ENCODE measurements at regions not wholly inside any gene's neighbourhood (a gene's known extent, or its start where the extent isn't known, plus 50 kb on each side); places are given as distances from the start of the nearest gene placed in this dataset.
"Not testable (repeated sequence)": the region's sequence is repeated elsewhere in the genome, so short reads cannot be mapped to it uniquely, and the experiment has no call there.

GRCh38 chr6:156602066-156602385, 175.2 kb upstream of the ARID1B start:
- no peak for DNase-seq (ENCODE audit: low spot score)

DNA sequence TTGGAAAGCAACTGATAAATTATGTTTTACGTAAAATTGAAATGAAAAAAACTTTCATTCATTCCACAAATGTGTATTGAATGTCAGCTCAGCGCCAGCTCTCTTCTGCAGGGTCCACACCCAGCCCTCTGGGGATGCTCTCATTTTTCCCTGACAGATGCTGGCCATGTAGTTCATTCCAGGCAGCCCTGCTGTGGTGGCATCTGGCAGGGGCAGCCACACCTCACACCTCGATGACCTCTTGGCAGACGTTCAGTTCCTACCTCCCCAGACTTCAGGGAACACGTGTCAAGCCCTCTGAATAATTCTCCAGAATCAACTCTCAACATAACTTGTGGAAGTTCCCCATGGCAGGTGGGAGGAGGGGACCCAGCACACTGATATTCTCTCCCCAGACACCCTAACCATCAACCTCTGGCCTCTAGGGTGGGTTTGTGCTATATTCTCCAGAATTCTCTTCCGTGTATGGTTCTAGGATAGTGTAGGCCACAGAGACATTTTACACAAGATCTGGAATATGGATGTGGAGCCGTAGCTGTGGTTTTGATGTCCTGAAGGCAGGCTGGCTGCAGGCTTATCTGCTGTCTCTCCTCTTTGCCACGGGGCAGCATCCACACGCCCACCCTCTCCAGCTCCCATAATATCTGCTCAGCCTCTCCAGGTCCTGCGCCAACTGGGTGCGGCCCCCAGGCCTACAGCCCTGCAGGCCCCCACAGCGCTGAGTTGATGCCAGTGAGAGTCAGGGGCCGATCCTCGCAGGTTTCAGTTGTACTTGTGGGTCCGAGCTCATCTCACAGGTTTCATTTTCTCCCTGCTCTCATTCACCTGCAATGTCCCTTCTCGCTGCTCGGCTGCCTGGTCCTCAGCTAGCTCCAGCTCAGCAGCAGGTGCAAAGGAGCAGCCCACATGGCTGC, 175.8 kb upstream of the ARID1B start:
- no peak for DNase-seq (ENCODE audit: low spot score)

DNA sequence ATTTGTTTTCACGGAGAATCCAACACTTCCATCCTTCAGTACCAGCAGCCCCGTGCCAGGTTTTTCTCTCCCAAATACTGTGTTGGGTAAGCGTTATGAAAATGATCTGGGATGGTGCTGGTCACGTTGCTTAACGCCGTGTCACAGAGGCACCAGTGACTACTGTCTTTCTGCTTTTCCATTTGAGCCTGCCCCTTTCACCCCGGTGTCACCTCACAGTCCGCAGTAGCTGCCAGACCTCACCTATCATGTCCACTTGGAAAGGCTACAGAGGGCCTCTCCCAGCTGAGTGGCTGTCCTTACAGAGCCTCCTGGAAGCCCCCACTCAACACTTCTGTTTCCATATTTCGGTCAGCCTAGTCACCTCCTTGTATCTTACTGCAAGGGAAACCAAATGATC, 176.5 kb upstream of the ARID1B start:
- DNase-seq (ENCODE audit: low spot score), result no peak

- no peak for DNase-seq (ENCODE audit: low spot score)
Measured at GRCh38 chr6:156599978-156600590, 177.1 kb upstream of the ARID1B start.

DNA sequence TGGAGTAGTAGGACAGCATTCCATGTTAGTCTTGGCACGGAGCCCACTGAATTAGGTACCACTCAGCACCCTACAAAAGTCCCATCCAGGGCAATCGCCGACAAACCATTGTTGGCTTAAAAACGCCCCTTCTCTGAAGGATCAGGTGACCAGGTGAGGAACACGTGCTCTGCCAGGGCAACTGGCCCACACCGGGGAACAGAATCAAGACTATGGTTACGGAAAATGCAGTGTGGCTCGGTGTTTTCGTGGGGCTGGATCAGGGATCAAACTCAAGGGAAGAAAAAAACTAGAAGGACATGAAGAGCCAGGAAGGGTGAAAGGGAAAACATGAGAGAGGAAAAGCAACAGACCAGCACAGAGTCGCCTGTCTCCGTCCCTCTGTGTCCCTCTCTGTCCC, 177.8 kb upstream of the ARID1B start:
- DNase-seq (ENCODE audit: low spot score), result no peak

- DNase-seq (ENCODE audit: low spot score), result no peak
Measured at GRCh38 chr6:156598855-156599180, 178.4 kb upstream of the ARID1B start.

GRCh38 chr6:156598071-156598854, 178.9 kb upstream of the ARID1B start:
- DNase-seq (ENCODE audit: low spot score), result no peak

DNA sequence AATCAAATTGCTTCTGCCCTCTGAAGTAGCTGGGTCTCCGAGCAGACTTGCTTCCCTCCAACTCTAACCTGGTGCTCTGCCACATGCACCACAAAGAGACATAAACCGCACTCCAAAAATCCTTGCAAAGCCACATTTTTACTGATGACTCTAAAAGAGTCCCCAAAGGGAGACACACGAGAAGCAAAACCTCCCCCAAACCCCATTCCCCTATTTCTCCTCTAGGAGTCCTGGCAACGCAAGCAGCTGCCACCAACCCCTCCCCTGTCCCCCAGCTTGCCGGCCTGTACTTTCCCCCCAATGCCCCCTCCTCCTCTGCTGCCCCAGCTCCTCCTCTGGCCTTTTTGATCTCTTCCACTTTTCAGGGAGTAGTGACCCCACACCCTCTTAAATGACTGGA, 180.1 kb upstream of the ARID1B start:
- no peak for DNase-seq (ENCODE audit: low spot score)

DNA sequence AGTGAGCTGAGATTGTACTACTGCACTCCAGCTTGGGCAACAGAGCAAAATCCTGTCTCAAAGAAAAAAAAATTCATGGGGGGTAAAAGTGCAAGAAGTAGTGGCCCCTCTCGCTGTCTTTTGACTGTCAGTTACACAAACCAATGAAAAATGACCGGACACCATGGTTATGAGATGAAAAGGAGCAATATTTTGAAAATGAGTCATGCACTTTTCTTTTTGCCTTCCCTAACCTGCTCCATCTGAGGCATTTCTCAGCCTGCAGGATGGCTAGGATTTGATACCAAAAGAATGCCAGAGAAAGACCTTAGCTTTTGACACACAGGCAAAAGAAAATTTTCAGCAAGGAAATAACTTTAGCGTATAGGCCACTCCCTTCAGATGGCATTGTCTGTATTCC, 181.7 kb upstream of the ARID1B start:
- no peak for DNase-seq (ENCODE audit: low spot score)

DNA sequence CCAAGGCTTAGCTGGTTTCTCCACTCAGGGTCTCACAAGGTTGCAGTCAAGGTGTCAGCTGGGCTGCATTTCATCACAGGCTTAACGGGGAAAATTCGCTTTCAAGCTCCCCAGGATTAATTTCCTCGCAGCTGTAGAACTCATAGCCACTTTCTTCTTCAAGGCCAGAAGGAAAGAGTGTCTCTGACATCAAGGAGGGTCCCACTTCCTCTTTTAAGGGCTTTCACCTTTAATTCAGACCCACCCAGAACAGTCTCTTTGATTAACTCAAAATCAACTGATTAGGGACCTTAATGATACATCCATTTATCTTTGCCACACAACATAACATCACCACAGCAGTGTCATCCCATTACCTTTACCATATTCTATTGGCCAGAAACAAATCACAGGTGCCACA, 183.3 kb upstream of the ARID1B start:
- no peak for DNase-seq (ENCODE audit: low spot score)

GRCh38 chr6:156593127-156593526, 184.1 kb upstream of the ARID1B start:
- no peak for DNase-seq (ENCODE audit: low spot score)

DNA sequence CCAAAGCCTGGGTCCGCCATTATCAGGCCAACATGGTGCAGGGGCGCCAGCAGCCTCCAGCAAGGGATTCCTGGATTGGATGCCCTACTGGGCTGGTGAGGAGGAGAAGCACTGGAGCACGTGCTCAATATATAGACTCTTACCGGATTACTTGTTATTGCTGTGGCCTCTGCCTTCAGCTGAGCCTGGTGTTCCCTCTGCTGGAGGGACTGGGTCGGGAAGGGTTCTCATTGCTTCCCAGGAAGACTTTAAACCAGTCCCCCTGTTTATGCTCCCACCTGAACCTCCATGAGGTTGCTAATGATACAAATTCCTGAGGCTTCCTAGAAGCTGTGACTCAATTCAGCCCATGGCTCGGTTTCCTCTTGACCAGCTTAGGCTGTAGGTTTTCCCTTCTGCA, 186.7 kb upstream of the ARID1B start:
- no peak for DNase-seq (ENCODE audit: low spot score)

DNA sequence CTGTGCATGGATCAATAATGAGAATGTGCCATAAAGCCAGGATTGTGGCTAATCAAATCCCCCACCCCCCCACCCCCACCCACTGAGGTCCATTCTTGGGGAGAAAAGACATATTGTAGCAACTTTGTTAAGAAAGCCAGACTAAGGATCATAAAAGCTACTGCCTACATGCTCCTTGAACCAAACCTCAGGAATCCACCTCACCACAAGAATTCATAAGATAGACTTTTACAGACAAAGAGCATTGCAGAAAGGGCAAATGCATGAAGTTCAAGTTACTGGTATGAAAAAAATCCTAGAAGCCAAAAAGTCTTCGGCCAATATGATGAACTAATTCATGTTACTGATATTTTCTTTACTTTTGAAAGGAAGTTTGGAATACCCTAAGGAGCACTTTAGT, 187.9 kb upstream of the ARID1B start:
- no peak for DNase-seq (ENCODE audit: low spot score)

GRCh38 chr6:156587751-156588301, 189.4 kb upstream of the ARID1B start:
- no peak for DNase-seq (ENCODE audit: low spot score)

DNA sequence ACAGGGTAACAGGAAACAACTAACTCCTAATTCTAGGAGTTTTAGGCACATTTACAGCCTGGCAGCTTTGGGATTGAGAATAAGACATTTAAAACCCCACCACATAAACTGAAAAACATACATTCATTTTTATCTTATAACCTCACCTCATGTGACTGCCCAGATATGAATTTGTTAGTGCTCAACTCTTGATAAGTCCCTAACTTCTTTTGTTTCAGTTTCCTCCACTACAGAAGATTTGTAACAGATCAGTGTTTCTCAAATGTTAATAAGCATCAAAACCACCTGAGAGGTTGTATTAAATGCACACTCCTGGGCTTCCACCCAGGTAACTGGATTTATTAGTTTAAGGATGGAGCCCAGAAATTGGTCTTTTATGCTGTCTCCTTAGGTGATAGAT, 190.1 kb upstream of the ARID1B start:
- DNase-seq (ENCODE audit: low spot score), result no peak

DNA sequence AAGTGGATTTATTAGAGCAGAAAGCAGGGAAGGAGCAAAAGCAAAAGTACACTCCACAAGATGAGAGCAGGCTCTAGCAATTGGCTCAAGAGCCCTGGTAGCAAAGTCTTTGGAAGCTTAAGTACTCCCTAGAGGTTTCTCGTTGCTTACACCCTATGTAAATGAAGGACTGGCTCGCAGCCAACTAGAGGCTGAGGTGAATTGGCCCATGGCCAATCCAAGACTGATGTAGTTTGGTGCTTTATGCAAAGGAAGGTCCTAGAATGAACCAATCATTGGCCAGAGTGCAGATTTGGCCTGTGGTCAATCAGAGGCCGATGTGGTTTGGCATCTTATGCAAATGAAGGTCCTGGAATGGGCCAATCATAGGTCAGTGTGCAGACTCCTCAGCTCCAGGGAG, 191.3 kb upstream of the ARID1B start:
- DNase-seq (ENCODE audit: low spot score), result no peak

GRCh38 chr6:156584121-156584520, 193.1 kb upstream of the ARID1B start:
- DNase-seq (ENCODE audit: low spot score), result not testable (repeated sequence)

DNA sequence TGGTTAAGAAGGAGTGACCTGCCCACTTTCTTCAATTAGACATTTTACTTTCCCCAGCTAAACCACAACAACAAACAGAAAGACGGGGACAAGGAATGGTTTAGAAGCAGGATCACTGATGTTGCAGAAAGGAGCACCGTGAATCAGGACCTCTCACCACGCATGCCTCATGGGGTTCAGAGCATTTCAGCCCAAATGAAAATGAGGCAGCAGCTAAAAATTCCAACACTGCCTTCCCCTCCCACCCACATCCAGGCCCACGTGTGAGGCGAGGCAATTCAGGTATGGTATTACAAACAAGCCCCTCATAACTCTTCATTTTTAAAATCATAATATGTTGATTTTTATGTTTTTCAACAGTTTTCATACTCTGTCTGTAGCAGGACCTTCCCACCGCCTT, 194.1 kb upstream of the ARID1B start:
- DNase-seq (ENCODE audit: low spot score), result no peak

DNA sequence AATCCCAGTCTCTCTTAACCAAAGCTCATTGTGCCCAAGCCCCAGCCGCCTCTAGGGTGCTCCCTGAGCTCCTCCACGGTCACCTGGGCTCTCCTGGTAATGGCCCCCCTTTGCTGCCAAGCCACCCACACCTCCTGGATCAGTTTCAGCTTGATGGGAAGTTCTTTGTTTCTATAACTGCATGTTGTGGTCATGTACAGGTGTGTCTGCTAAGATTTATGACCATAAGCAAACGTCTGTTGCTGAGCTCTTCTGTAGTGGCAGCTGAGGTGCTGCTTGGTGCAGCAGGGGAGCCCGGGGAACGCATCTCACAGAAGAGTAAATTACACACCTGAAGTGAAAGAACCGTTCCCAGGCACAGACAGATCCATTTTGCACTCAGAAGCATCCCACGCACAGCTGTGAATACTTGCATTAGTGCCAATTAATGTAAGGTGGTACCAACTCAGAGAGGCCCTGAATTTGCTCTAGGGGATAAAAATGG, 194.6 kb upstream of the ARID1B start:
- no peak for DNase-seq (ENCODE audit: low spot score)

- DNase-seq (ENCODE audit: low spot score), result no peak
Measured at GRCh38 chr6:156579564-156579963, 197.6 kb upstream of the ARID1B start.

DNA sequence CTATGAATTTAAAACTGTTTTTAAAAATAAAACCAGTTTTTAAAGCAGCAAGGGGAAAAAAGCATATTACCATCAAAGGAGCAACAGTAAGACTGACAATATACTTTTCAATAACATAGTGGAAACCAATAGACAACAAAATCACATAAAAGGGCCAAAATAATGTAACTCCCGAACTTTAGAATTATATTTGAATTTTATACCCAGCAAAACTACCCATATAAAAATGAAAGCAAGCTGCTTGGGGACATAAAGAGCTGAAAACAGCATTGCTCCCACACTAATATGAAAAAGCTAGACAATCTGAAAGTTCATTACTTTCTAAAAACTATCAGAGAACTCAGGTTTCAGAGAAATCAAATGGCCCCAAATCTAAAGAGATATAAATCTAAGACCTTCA, 199.4 kb upstream of the ARID1B start:
- DNase-seq (ENCODE audit: low spot score), result no peak

- no peak for DNase-seq (ENCODE audit: low spot score)
Measured at GRCh38 chr6:156575361-156575760, 201.8 kb upstream of the ARID1B start.
